CD14-positive monocyte (primary cell): ENCODE measurements at regions not wholly inside any gene's neighbourhood (a gene's known extent, or its start where the extent isn't known, plus 50 kb on each side); places are given as distances from the start of the nearest gene placed in this dataset.
"Not testable (repeated sequence)": the region's sequence is repeated elsewhere in the genome, so short reads cannot be mapped to it uniquely, and the experiment has no call there.

Experiments used
- DNase-seq, 3 donors: peaks; one replicate each; pipeline ENCODE4 v3.0.0-alpha.2; 2011 to 2022
- H2AFZ ChIP-seq: 2 replicates; pipeline ENCODE4 v1.6.0; 2012; ENCODE audit warnings: mild to moderate bottlenecking, low read depth, low read length, inconsistent platforms; ENCODE audit not compliant: insufficient read depth, poor library complexity, severe bottlenecking
- H3K27ac ChIP-seq, 2 donors: 1 replicate in 1 of 2; 2 replicates in 1 of 2; pipeline ENCODE4 v1.5.1; 2012 to 2013; ENCODE audit warnings: low read length in 2 of 2, control low read depth in 1 of 2, inconsistent platforms in 1 of 2, low read depth in 1 of 2, mild to moderate bottlenecking in 1 of 2
- H3K27me3 ChIP-seq, 2 donors: one replicate each; pipeline versions ENCODE4 v1.6.0 to v1.6.1; 2011 to 2013; ENCODE audit warnings: low read length in 2 of 2; ENCODE audit not compliant: control insufficient read depth in 2 of 2, insufficient read depth in 2 of 2
- H3K36me3 ChIP-seq, 2 donors: replicated peaks in 1 of 2; 1 replicate in 1 of 2; 2 replicates in 1 of 2; pipeline versions ENCODE4 v1.5.1 to v1.6.1; 2012 to 2013; ENCODE audit warnings: low read length in 2 of 2, control low read depth in 1 of 2, inconsistent platforms in 1 of 2, mild to moderate bottlenecking in 1 of 2; ENCODE audit not compliant: insufficient read depth in 2 of 2, control insufficient read depth in 1 of 2
- H3K4me1 ChIP-seq, 2 donors: 1 replicate in 1 of 2; 2 replicates in 1 of 2; pipeline versions ENCODE4 v1.5.1 to v1.6.1; 2012 to 2013; ENCODE audit warnings: low read length in 2 of 2, control low read depth in 1 of 2, inconsistent platforms in 1 of 2, mild to moderate bottlenecking in 1 of 2, moderate library complexity in 1 of 2; ENCODE audit not compliant: insufficient read depth in 2 of 2, control insufficient read depth in 1 of 2
- H3K4me2 ChIP-seq: replicated peaks from 2 replicates; pipeline ENCODE3; 2012; ENCODE audit warnings: low read length, moderate library complexity, mild to moderate bottlenecking; ENCODE audit not compliant: poor library complexity, severe bottlenecking; ENCODE audit errors: extremely low read depth
- H3K4me3 ChIP-seq, 3 experiments: fragments of 200-600 bp in 1 of 3; sonication (generic) in 1 of 3; replicated peaks in 1 of 3; 1 replicate in 2 of 3; 2 replicates in 1 of 3; pipeline ENCODE4 v1.5.1; 2011 to 2013; ENCODE audit warnings: low read length in 3 of 3, mild to moderate bottlenecking in 3 of 3, control low read depth in 2 of 3, low read depth in 2 of 3, inconsistent platforms in 1 of 3, moderate library complexity in 1 of 3
- H3K79me2 ChIP-seq: 2 replicates; pipeline ENCODE4 v1.6.0; 2012; ENCODE audit warnings: mild to moderate bottlenecking, control low read depth, inconsistent platforms, low read length, moderate library complexity; ENCODE audit not compliant: insufficient read depth
- H3K9ac ChIP-seq: 2 replicates; pipeline ENCODE4 v1.6.0; 2017; ENCODE audit warnings: low read length, mild to moderate bottlenecking; ENCODE audit not compliant: insufficient read depth, poor library complexity, severe bottlenecking
- H3K9me3 ChIP-seq, 2 donors: replicated peaks in 1 of 2; 1 replicate in 1 of 2; 2 replicates in 1 of 2; pipeline versions ENCODE4 v1.5.1 to v1.6.1; 2012 to 2013; ENCODE audit warnings: low read length in 2 of 2, control low read depth in 1 of 2; ENCODE audit not compliant: control insufficient read depth in 1 of 2, insufficient read depth in 1 of 2
- H4K20me1 ChIP-seq: 2 replicates; pipeline ENCODE4 v1.6.0; 2012; ENCODE audit warnings: mild to moderate bottlenecking, low read length, control low read depth, moderate library complexity; ENCODE audit not compliant: insufficient read depth
- H3K27ac Mint-ChIP-seq, 7 donors: one replicate each; pipeline ENCODE4 v1.8.0; 2020; ENCODE audit warnings: mild to moderate bottlenecking in 7 of 7, mixed read lengths in 7 of 7, moderate library complexity in 6 of 7, inconsistent platforms in 2 of 7
- H3K27me3 Mint-ChIP-seq, 3 donors: one replicate each; pipeline ENCODE4 v1.8.0; 2021 to 2022; ENCODE audit warnings: low read depth in 3 of 3, mild to moderate bottlenecking in 3 of 3, mixed read lengths in 3 of 3, moderate library complexity in 3 of 3, inconsistent platforms in 1 of 3
- H3K36me3 Mint-ChIP-seq, 2 donors: one replicate each; pipeline ENCODE4 v1.8.0; 2020; ENCODE audit warnings: mixed read lengths in 2 of 2, inconsistent platforms in 1 of 2, mild to moderate bottlenecking in 1 of 2
- H3K4me1 Mint-ChIP-seq: one replicate; pipeline ENCODE4 v1.8.0; 2020; ENCODE audit warnings: mild to moderate bottlenecking, mixed read lengths
- H3K4me3 Mint-ChIP-seq, 2 donors: one replicate each; pipeline ENCODE4 v1.8.0; 2020; ENCODE audit warnings: mild to moderate bottlenecking in 2 of 2, mixed read lengths in 2 of 2, moderate library complexity in 1 of 2
- H3K9me3 Mint-ChIP-seq, 7 donors: one replicate each; pipeline ENCODE4 v1.8.0; 2020 to 2022; ENCODE audit warnings: mixed read lengths in 7 of 7, mild to moderate bottlenecking in 6 of 7, moderate library complexity in 6 of 7, inconsistent platforms in 2 of 7
- WGBS: methylation state at CpG from one replicate; pipeline ENCODE4 v1.1.5; 2013; ENCODE audit warnings: missing lambda C conversion rate; ENCODE audit not compliant: insufficient coverage; 5-methylcytosine and 5-hydroxymethylcytosine counted together
- intact Hi-C, 2 donors: fragments of 100-400 bp; cut with micrococcal nuclease; formaldehyde crosslinking; loops; one replicate each; pipeline versions ENCODE4 v1.15.0 to v1.15.1; 2023
- TF ChIP-seq, protein P1 (sequence below): fragments of 200-600 bp; IDR thresholded peaks from one replicate; pipeline ENCODE4 v1.8.0; 2022; ENCODE audit warnings: antibody characterized with exemption, mild to moderate bottlenecking

DNA sequence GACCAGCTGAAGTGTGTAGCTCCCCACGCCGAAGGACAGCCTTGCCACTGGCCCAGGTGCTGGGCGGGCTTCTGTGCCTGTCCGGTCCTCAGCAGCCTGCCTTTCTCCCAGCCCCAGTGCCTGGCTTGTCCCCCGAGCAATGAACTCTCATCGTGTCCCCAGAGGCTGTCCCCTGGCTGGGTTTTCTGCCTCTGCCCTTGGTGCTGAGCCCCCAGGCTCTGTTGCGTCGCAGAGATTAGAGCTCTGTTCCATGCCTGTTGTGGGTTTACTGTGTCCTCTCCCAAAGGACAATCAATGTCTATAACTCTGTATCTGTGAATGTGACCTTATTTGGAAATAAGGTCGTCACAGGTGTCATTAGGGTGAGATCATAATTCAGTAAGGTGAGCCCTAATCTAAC is 226.1 kb upstream of the SHH start:
- no peaks in the 10 kb centered on the region for H4K20me1 ChIP-seq
- H3K4me3 ChIP-seq, result no peak overlapping the region
- TF ChIP-seq, protein P1, sequence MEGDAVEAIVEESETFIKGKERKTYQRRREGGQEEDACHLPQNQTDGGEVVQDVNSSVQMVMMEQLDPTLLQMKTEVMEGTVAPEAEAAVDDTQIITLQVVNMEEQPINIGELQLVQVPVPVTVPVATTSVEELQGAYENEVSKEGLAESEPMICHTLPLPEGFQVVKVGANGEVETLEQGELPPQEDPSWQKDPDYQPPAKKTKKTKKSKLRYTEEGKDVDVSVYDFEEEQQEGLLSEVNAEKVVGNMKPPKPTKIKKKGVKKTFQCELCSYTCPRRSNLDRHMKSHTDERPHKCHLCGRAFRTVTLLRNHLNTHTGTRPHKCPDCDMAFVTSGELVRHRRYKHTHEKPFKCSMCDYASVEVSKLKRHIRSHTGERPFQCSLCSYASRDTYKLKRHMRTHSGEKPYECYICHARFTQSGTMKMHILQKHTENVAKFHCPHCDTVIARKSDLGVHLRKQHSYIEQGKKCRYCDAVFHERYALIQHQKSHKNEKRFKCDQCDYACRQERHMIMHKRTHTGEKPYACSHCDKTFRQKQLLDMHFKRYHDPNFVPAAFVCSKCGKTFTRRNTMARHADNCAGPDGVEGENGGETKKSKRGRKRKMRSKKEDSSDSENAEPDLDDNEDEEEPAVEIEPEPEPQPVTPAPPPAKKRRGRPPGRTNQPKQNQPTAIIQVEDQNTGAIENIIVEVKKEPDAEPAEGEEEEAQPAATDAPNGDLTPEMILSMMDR, result no peak
- no peak overlapping the region for H2AFZ ChIP-seq
- H3K27me3 ChIP-seq, result no peaks in the 10 kb centered on the region
- H3K36me3 ChIP-seq, result no peaks in the 10 kb centered on the region
- Mint-ChIP-seq H3K4me3 (no peak overlapping the region), H3K36me3 (no peaks in the 10 kb centered on the region), H3K4me1 (peaks cover 6% of the 10 kb centered on the region), H3K27me3 (peaks cover 1 to 3% (median 2%) of the 10 kb centered on the region in 3 donors), H3K27ac (no peak overlapping the region), H3K9me3 (peaks cover 9 to 18% (median 12%) of the 10 kb centered on the region in 7 donors)
- H3K9ac ChIP-seq, result no peak overlapping the region
- peaks cover 0 to 6% of the 10 kb centered on the region in 2 donors for H3K4me1 ChIP-seq
- H3K79me2 ChIP-seq, result no peaks in the 10 kb centered on the region
- H3K9me3 ChIP-seq, result peaks cover 0 to 20% of the 10 kb centered on the region in 2 donors
- no peak overlapping the region for H3K27ac ChIP-seq
- intact Hi-C loops, result no loop called here
- WGBS, result 95% methylated on average over 8 of the region's 9 CpGs
- no peak for DNase-seq
- H3K4me2 ChIP-seq, result no peak overlapping the region

DNA sequence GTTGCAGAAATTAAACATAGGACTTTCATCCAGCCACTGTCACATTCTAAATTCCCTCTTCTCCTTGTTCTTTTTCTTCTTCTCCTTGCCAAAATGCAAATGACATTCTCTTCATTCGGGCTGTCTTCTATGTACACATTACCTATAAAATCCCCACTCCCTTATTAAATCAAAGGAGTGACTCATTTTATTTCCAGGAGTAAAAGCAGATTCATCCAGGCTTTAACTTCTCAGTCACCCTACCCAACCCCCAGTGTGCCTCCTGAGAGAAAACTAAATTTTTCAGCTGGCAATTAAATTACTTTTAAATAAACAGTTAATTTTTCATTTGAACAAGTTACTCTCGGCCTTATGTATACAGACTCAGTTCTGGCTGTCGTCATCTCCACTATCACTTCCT is 223.9 kb upstream of the SHH start:
- no peak overlapping the region for H3K4me2 ChIP-seq
- H2AFZ ChIP-seq, result no peak overlapping the region
- no peaks in the 10 kb centered on the region for H3K27me3 ChIP-seq
- peaks cover 0 to 30% of the 10 kb centered on the region in 2 donors for H3K9me3 ChIP-seq
- no peak overlapping the region for H3K9ac ChIP-seq
- no peak overlapping the region for H3K4me3 Mint-ChIP-seq
- peaks cover 0 to 6% of the 10 kb centered on the region in 2 donors for H3K4me1 ChIP-seq
- H3K4me1 Mint-ChIP-seq, result peaks cover 6% of the 10 kb centered on the region
- H3K36me3 Mint-ChIP-seq, result no peaks in the 10 kb centered on the region
- DNase-seq, result no peak
- no peak overlapping the region for H3K27ac ChIP-seq
- H3K27me3 Mint-ChIP-seq, result peaks cover 1 to 3% (median 2%) of the 10 kb centered on the region in 3 donors
- no peak overlapping the region for H3K27ac Mint-ChIP-seq
- TF ChIP-seq, protein P1, result no peak
- H4K20me1 ChIP-seq, result no peaks in the 10 kb centered on the region
- 100% methylated on average over 1 of the region's 3 CpGs for WGBS
- no peak overlapping the region for H3K4me3 ChIP-seq
- H3K9me3 Mint-ChIP-seq, result peaks cover 10 to 28% (median 20%) of the 10 kb centered on the region in 7 donors
- no peaks in the 10 kb centered on the region for H3K79me2 ChIP-seq
- H3K36me3 ChIP-seq, result no peaks in the 10 kb centered on the region
- intact Hi-C loops, result no loop called here

DNA sequence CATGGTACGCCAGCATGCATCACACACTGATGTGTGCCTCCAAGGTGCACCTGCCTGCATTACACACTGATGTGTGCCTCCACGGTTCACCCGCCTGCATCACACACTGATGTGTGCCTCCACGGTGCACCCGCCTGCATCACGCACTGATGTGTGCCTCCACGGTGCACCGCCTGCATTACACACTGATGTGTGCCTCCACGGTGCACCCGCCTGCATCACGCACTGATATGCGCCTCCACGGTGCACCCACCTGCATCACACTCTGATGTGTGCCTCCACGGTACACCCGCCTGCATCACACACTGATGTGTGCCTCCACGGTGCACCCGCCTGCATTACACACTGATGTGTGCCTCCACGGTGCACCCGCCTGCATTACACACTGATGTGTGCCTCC is 223.1 kb upstream of the SHH start:
- H3K4me3 Mint-ChIP-seq, H3K4me3 ChIP-seq, DNase-seq, H3K27ac ChIP-seq, H3K36me3 Mint-ChIP-seq, H4K20me1 ChIP-seq, H3K4me1 ChIP-seq, H2AFZ ChIP-seq, intact Hi-C loops, H3K4me2 ChIP-seq, H3K27ac Mint-ChIP-seq, H3K36me3 ChIP-seq, H3K27me3 ChIP-seq, H3K4me1 Mint-ChIP-seq, H3K27me3 Mint-ChIP-seq, H3K9ac ChIP-seq, H3K79me2 ChIP-seq: not testable (repeated sequence)
- WGBS, result 98% methylated on average over 14 of the region's 19 CpGs
- H3K9me3 ChIP-seq, result peaks cover 0 to 30% of the 10 kb centered on the region in 2 donors
- H3K9me3 Mint-ChIP-seq, result peaks cover 10 to 28% (median 20%) of the 10 kb centered on the region in 7 donors
